Stomach (tissue), 4 donors: ENCODE measurements at regions not wholly inside any gene's neighbourhood (a gene's known extent, or its start where the extent isn't known, plus 50 kb on each side); places are given as distances from the start of the nearest gene placed in this dataset.

ENCODE experiments used
- POLR2A ChIP-seq, 4 donors: fragments of 450-650 bp; IDR thresholded peaks; one replicate each; pipeline ENCODE4 v1.6.1; 2016; ENCODE audit warnings: antibody characterized with exemption in 4 of 4, control low read depth in 2 of 4, mild to moderate bottlenecking in 1 of 4, moderate library complexity in 1 of 4
- POLR2AphosphoS5 ChIP-seq, 3 donors: sonication (generic); formaldehyde crosslinking; IDR thresholded peaks; one replicate each; pipeline ENCODE4 v1.6.1; 2016; ENCODE audit warnings: antibody characterized with exemption in 3 of 3
- TF ChIP-seq, protein P1 (sequence below), 7 experiments: fragments of 450-650 bp in 4 of 7; fragments of 200-600 bp in 3 of 7; sonication (generic) in 3 of 7; IDR thresholded peaks; one replicate each; pipeline ENCODE4 v1.5.1; 2016 to 2019; ENCODE audit warnings: antibody characterized with exemption in 7 of 7, control low read depth in 2 of 7, mild to moderate bottlenecking in 1 of 7

DNA sequence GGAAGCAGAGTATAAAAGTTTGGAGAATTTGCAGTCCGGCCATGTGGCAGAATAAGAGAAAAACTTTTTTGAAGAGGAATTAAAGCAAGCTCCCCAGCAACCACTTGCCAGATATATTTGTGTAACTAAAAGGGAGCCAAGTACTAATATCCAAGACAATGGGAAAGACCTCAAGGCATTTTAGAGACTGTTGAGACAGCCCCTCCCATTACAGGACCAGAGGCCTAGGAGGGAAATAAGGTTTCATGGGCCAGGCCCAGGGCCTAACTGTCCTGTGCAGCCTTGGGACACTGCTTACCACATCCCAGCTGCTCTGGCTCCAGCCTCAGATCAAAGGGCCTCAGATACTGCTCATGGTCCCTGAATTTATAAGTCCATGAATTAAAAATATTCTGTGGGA is 659.4 kb downstream of the PCDH19 start:
- TF ChIP-seq, protein P1, sequence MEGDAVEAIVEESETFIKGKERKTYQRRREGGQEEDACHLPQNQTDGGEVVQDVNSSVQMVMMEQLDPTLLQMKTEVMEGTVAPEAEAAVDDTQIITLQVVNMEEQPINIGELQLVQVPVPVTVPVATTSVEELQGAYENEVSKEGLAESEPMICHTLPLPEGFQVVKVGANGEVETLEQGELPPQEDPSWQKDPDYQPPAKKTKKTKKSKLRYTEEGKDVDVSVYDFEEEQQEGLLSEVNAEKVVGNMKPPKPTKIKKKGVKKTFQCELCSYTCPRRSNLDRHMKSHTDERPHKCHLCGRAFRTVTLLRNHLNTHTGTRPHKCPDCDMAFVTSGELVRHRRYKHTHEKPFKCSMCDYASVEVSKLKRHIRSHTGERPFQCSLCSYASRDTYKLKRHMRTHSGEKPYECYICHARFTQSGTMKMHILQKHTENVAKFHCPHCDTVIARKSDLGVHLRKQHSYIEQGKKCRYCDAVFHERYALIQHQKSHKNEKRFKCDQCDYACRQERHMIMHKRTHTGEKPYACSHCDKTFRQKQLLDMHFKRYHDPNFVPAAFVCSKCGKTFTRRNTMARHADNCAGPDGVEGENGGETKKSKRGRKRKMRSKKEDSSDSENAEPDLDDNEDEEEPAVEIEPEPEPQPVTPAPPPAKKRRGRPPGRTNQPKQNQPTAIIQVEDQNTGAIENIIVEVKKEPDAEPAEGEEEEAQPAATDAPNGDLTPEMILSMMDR (IDR thresholded peaks at IDR 0.05), result no peak
- TF ChIP-seq POLR2AphosphoS5 (IDR thresholded peaks at IDR 0.05) (no peak), POLR2A (IDR thresholded peaks at IDR 0.05) (no peak)
